ENCODE measurements at regions not wholly inside any gene's neighbourhood (a gene's known extent, or its start where the extent isn't known, plus 50 kb on each side); places are given as distances from the start of the nearest gene placed in this dataset.

DNA sequence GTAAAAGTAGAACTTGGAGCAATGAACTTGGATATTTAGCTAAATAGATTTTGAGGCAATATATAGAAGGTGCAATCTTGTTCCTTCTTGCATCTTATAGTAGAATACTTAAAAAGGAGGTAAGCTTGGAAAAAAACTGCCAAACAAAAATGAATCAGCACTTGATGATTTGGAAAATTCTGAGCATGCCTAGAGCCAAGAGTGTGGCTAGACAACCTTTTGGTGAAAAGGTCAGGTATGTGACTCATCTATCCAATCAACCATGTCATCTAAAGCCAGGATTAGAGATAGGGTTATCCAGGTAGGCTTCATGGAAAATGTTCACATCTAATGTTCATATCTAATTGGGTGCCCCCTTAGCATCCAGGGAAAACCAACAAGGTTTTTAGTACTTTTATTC is 515.0 kb downstream of the COL11A1 start:
- intact Hi-C loops (cut with micrococcal nuclease) = no loop called here
- Histone ChIP-seq H3K9me3 (ENCODE audit: low read length) (no peaks in the 10 kb centered on the region), H3K4me3 (ENCODE audit: low read length) (no peak overlapping the region), H3K4me1 (ENCODE audit: insufficient read depth, low read length) (no peaks in the 10 kb centered on the region), H3F3A (ENCODE audit: low read length, unreplicated experiment) (no peaks in the 10 kb centered on the region), H2AFZ (ENCODE audit: low read length) (no peak overlapping the region), H3K27ac (ENCODE audit: low read length) (no peak overlapping the region), H3K9ac (ENCODE audit: low read length) (no peak overlapping the region), H3K79me2 (ENCODE audit: low read length) (no peaks in the 10 kb centered on the region), H4K20me1 (ENCODE audit: low read length) (no peaks in the 10 kb centered on the region), H3K36me3 (ENCODE audit: low read depth, low read length) (no peaks in the 10 kb centered on the region), H3K9me2 (replicated peaks; ENCODE audit: low read length) (0 out of 2 replicates have a peak, but pooled peaks cover 3% of the 10 kb centered on the region), H3K27me3 (ENCODE audit: low read length) (peaks cover 6% of the 10 kb centered on the region; the same call in 1 of the 2 replicates), H3K4me2 (ENCODE audit: low read length) (no peak overlapping the region)
- ChIA-PET POLR2A (ENCODE audit: unreplicated experiment) (no interaction called here), CTCF (no interaction called here)
- no peak for TF ChIP-seq EZH2phosphoT487 (IDR thresholded peaks at IDR 0.05; ENCODE audit: borderline replicate concordance, low read length)
- TF ChIP-seq EZH2 (IDR thresholded peaks at IDR 0.05; ENCODE audit: low read length, unreplicated experiment) = no peak
- TF ChIP-seq, protein P1, sequence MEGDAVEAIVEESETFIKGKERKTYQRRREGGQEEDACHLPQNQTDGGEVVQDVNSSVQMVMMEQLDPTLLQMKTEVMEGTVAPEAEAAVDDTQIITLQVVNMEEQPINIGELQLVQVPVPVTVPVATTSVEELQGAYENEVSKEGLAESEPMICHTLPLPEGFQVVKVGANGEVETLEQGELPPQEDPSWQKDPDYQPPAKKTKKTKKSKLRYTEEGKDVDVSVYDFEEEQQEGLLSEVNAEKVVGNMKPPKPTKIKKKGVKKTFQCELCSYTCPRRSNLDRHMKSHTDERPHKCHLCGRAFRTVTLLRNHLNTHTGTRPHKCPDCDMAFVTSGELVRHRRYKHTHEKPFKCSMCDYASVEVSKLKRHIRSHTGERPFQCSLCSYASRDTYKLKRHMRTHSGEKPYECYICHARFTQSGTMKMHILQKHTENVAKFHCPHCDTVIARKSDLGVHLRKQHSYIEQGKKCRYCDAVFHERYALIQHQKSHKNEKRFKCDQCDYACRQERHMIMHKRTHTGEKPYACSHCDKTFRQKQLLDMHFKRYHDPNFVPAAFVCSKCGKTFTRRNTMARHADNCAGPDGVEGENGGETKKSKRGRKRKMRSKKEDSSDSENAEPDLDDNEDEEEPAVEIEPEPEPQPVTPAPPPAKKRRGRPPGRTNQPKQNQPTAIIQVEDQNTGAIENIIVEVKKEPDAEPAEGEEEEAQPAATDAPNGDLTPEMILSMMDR (conservative IDR thresholded peaks at IDR 0.05; ENCODE audit: low read depth, low read length) = no peak
- no TSS peak for BruUV-seq (replicated peaks)
- DNase-seq = no peak
- no peak for ATAC-seq

DNA sequence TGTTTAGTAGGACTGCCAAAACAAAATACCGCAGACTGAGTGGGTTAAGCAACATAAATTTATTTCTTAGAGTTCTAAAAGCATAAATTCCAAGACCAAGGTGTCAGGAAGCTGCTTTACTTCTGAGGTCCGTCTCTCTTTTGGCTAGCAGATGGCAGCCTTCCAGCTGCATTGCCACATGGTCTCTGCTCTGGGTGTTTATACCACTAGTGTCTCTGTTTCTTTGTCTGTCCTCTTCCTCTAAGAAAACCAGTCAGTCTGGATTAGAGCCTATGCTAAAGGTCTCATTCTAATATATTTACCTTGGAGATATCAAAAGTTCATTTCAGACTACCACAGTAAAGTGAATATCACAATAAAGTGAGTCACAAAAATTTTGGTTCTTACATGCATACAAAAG is 519.8 kb downstream of the COL11A1 start:
- Histone ChIP-seq H3K27ac (ENCODE audit: low read length) (no peak overlapping the region), H3K9me3 (ENCODE audit: low read length) (no peaks in the 10 kb centered on the region), H4K20me1 (ENCODE audit: low read length) (no peaks in the 10 kb centered on the region), H3K4me3 (ENCODE audit: low read length) (no peak overlapping the region), H3K9me2 (replicated peaks; ENCODE audit: low read length) (0 out of 2 replicates have a peak, but pooled peaks cover 3% of the 10 kb centered on the region), H3F3A (ENCODE audit: low read length, unreplicated experiment) (no peaks in the 10 kb centered on the region), H3K4me1 (ENCODE audit: insufficient read depth, low read length) (no peaks in the 10 kb centered on the region), H2AFZ (ENCODE audit: low read length) (no peak overlapping the region), H3K27me3 (ENCODE audit: low read length) (peaks cover 11% of the 10 kb centered on the region; the same call in 1 of the 2 replicates), H3K9ac (ENCODE audit: low read length) (no peak overlapping the region), H3K4me2 (ENCODE audit: low read length) (no peak overlapping the region), H3K79me2 (ENCODE audit: low read length) (no peaks in the 10 kb centered on the region), H3K36me3 (ENCODE audit: low read depth, low read length) (no peaks in the 10 kb centered on the region)
- ChIA-PET CTCF (no interaction called here), POLR2A (ENCODE audit: unreplicated experiment) (no interaction called here)
- TF ChIP-seq, protein P1 (conservative IDR thresholded peaks at IDR 0.05; ENCODE audit: low read depth, low read length) = no peak
- ATAC-seq (no peak), DNase-seq (no peak)
- intact Hi-C loops (cut with micrococcal nuclease) = no loop called here
- BruUV-seq (replicated peaks) = no TSS peak

DNA sequence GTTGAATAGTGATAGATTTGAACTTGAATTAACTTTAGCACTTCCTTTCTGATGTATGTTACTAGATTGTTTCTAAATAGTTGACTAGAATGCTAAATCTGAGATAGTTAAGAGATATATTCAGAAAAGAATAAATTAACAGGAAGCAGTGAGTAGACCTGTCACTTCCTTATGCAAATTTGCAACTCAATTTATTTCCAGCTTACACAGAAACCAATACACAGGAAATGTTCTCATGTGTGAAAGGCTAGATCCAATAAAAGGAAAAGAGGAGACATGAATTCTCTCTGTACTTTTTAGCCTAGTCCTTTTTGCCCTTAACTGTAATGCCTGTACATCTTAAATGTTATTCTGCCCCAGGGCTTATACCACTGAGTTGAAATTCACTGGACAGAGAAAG is 522.3 kb downstream of the COL11A1 start:
- no peaks in the 10 kb centered on the region for H3K4me1 ChIP-seq (ENCODE audit: insufficient read depth, low read length)
- no peaks in the 10 kb centered on the region for H3F3A ChIP-seq (ENCODE audit: low read length, unreplicated experiment)
- H3K9me2 ChIP-seq (replicated peaks; ENCODE audit: low read length) = no peaks in the 10 kb centered on the region

More for the DNA sequence above, 522.3 kb downstream of the COL11A1 start:
- Histone ChIP-seq H3K27ac (ENCODE audit: low read length) (no peak overlapping the region), H3K9ac (ENCODE audit: low read length) (no peak overlapping the region), H3K36me3 (ENCODE audit: low read depth, low read length) (no peaks in the 10 kb centered on the region), H3K79me2 (ENCODE audit: low read length) (no peaks in the 10 kb centered on the region), H3K4me3 (ENCODE audit: low read length) (no peak overlapping the region), H3K27me3 (ENCODE audit: low read length) (peaks cover 19% of the 10 kb centered on the region; the same call in 1 of the 2 replicates), H3K9me3 (ENCODE audit: low read length) (no peaks in the 10 kb centered on the region), H2AFZ (ENCODE audit: low read length) (no peak overlapping the region), H3K4me2 (ENCODE audit: low read length) (no peak overlapping the region), H4K20me1 (ENCODE audit: low read length) (no peaks in the 10 kb centered on the region)
- ChIA-PET CTCF (no interaction called here), POLR2A (ENCODE audit: unreplicated experiment) (no interaction called here)
- no TSS peak for BruUV-seq (replicated peaks)
- DNase-seq (no peak), ATAC-seq (no peak)
- intact Hi-C loops (cut with micrococcal nuclease) = no loop called here
- TF ChIP-seq, protein P1 (conservative IDR thresholded peaks at IDR 0.05; ENCODE audit: low read depth, low read length) = no peak
- TF ChIP-seq EZH2phosphoT487 (IDR thresholded peaks at IDR 0.05; ENCODE audit: borderline replicate concordance, low read length) (no peak), EZH2 (IDR thresholded peaks at IDR 0.05; ENCODE audit: low read length, unreplicated experiment) (no peak)

Measured in PC-3 (cell line).